T-helper 2 cell treated with Interferon-gamma antibody and Interleukin-4, amounts not matched to agents 5 μg/mL and 100 μg/mL, for 36 hours (primary cell): ENCODE measurements at regions not wholly inside any gene's neighbourhood (a gene's known extent, or its start where the extent isn't known, plus 50 kb on each side); places are given as distances from the start of the nearest gene placed in this dataset.
A peak's percentile ranks its signal among the peaks of the same experiment; 100 is the strongest.
"Not testable (repeated sequence)": the region's sequence is repeated elsewhere in the genome, so short reads cannot be mapped to it uniquely, and the experiment has no call there.

Experiments used
- DNase-seq: peaks from one replicate; pipeline ENCODE4 v3.0.0; 2021; ENCODE audit warnings: low spot score
- H3K27ac Mint-ChIP-seq: one replicate; pipeline ENCODE4 v1.8.0; 2021; ENCODE audit warnings: mild to moderate bottlenecking, mixed read lengths
- H3K27me3 Mint-ChIP-seq: one replicate; pipeline ENCODE4 v1.8.0; 2021; ENCODE audit warnings: low read depth, mixed read lengths
- H3K36me3 Mint-ChIP-seq: one replicate; pipeline ENCODE4 v1.8.0; 2021; ENCODE audit warnings: low read depth, mixed read lengths
- H3K4me1 Mint-ChIP-seq: one replicate; pipeline ENCODE4 v1.8.0; 2021; ENCODE audit warnings: low read depth, mixed read lengths
- H3K4me3 Mint-ChIP-seq: one replicate; pipeline ENCODE4 v1.8.0; 2022; ENCODE audit warnings: mild to moderate bottlenecking, moderate library complexity, mixed read lengths
- H3K9me3 Mint-ChIP-seq: one replicate; pipeline ENCODE4 v1.8.0; 2021; ENCODE audit warnings: mixed read lengths

- DNase-seq = peak; percentile 5
Observed at GRCh38 chr3:3998140-3998922, 199.1 kb downstream of the LRRN1 start.

GRCh38 chr3:3999340-3999739 lies 200.1 kb downstream of the LRRN1 start:
- not testable (repeated sequence) for H3K27me3 Mint-ChIP-seq, H3K36me3 Mint-ChIP-seq, H3K4me3 Mint-ChIP-seq, DNase-seq, H3K4me1 Mint-ChIP-seq, H3K9me3 Mint-ChIP-seq, H3K27ac Mint-ChIP-seq

More at GRCh38 chr3:3998140-3998922, 199.1 kb downstream of the LRRN1 start:
- no peaks in the 10 kb centered on the region for H3K9me3 Mint-ChIP-seq
- H3K27me3 Mint-ChIP-seq = no peaks in the 10 kb centered on the region
- no peaks in the 10 kb centered on the region for H3K4me1 Mint-ChIP-seq
- no peak overlapping the region for H3K4me3 Mint-ChIP-seq
- H3K27ac Mint-ChIP-seq = no peak overlapping the region
- H3K36me3 Mint-ChIP-seq = no peaks in the 10 kb centered on the region

- Mint-ChIP-seq H3K36me3 (no peaks in the 10 kb centered on the region), H3K27me3 (no peaks in the 10 kb centered on the region), H3K4me3 (no peak overlapping the region), H3K27ac (no peak overlapping the region), H3K9me3 (no peaks in the 10 kb centered on the region), H3K4me1 (no peaks in the 10 kb centered on the region)
- DNase-seq = no peak
Observed at GRCh38 chr3:4001976-4002375, 202.7 kb downstream of the LRRN1 start.

GRCh38 chr3:4006288-4006687 lies 207.1 kb downstream of the LRRN1 start:
- Mint-ChIP-seq H3K27ac (no peak overlapping the region), H3K9me3 (no peaks in the 10 kb centered on the region), H3K4me3 (no peak overlapping the region), H3K36me3 (no peaks in the 10 kb centered on the region), H3K27me3 (no peaks in the 10 kb centered on the region), H3K4me1 (no peaks in the 10 kb centered on the region)
- no peak for DNase-seq

GRCh38 chr3:4008205-4008604 lies 209.0 kb downstream of the LRRN1 start:
- no peak for DNase-seq
- no peaks in the 10 kb centered on the region for H3K27me3 Mint-ChIP-seq
- no peak overlapping the region for H3K4me3 Mint-ChIP-seq
- H3K27ac Mint-ChIP-seq = no peak overlapping the region
- H3K36me3 Mint-ChIP-seq = no peaks in the 10 kb centered on the region
- H3K4me1 Mint-ChIP-seq = no peaks in the 10 kb centered on the region
- no peaks in the 10 kb centered on the region for H3K9me3 Mint-ChIP-seq

GRCh38 chr3:4011166-4011565 lies 211.9 kb downstream of the LRRN1 start:
- Mint-ChIP-seq H3K27me3 (no peaks in the 10 kb centered on the region), H3K4me1 (no peaks in the 10 kb centered on the region), H3K36me3 (no peaks in the 10 kb centered on the region), H3K9me3 (no peaks in the 10 kb centered on the region), H3K4me3 (no peak overlapping the region), H3K27ac (no peak overlapping the region)
- no peak for DNase-seq

GRCh38 chr3:4015426-4015825 lies 216.2 kb downstream of the LRRN1 start:
- Mint-ChIP-seq H3K4me1 (no peaks in the 10 kb centered on the region), H3K9me3 (no peaks in the 10 kb centered on the region), H3K27me3 (no peaks in the 10 kb centered on the region), H3K4me3 (no peak overlapping the region), H3K36me3 (no peaks in the 10 kb centered on the region), H3K27ac (no peak overlapping the region)
- DNase-seq = no peak

GRCh38 chr3:4019501-4019900 lies 220.3 kb downstream of the LRRN1 start:
- Mint-ChIP-seq H3K36me3 (no peaks in the 10 kb centered on the region), H3K27me3 (no peaks in the 10 kb centered on the region), H3K9me3 (no peaks in the 10 kb centered on the region), H3K27ac (no peak overlapping the region), H3K4me3 (no peak overlapping the region), H3K4me1 (no peaks in the 10 kb centered on the region)
- DNase-seq = no peak

GRCh38 chr3:4021162-4021561 lies 221.9 kb downstream of the LRRN1 start:
- no peaks in the 10 kb centered on the region for H3K27me3 Mint-ChIP-seq
- H3K9me3 Mint-ChIP-seq = no peaks in the 10 kb centered on the region
- H3K36me3 Mint-ChIP-seq = no peaks in the 10 kb centered on the region
- no peak overlapping the region for H3K27ac Mint-ChIP-seq
- DNase-seq = no peak
- no peak overlapping the region for H3K4me3 Mint-ChIP-seq
- H3K4me1 Mint-ChIP-seq = no peaks in the 10 kb centered on the region

GRCh38 chr3:4029135-4029534 lies 229.9 kb downstream of the LRRN1 start:
- no peak for DNase-seq
- Mint-ChIP-seq H3K36me3 (no peaks in the 10 kb centered on the region), H3K4me3 (no peak overlapping the region), H3K4me1 (no peaks in the 10 kb centered on the region), H3K27ac (no peak overlapping the region), H3K9me3 (no peaks in the 10 kb centered on the region), H3K27me3 (no peaks in the 10 kb centered on the region)

GRCh38 chr3:4030624-4031023 lies 231.4 kb downstream of the LRRN1 start:
- DNase-seq = no peak
- Mint-ChIP-seq H3K27ac (no peak overlapping the region), H3K9me3 (no peaks in the 10 kb centered on the region), H3K27me3 (no peaks in the 10 kb centered on the region), H3K36me3 (no peaks in the 10 kb centered on the region), H3K4me1 (no peaks in the 10 kb centered on the region), H3K4me3 (no peak overlapping the region)

- Mint-ChIP-seq H3K27ac (no peak overlapping the region), H3K4me3 (no peak overlapping the region), H3K36me3 (no peaks in the 10 kb centered on the region), H3K4me1 (no peaks in the 10 kb centered on the region), H3K9me3 (no peaks in the 10 kb centered on the region), H3K27me3 (no peaks in the 10 kb centered on the region)
- DNase-seq = no peak
Observed at GRCh38 chr3:4033296-4033695, 234.1 kb downstream of the LRRN1 start.

GRCh38 chr3:4036046-4036445 lies 236.8 kb downstream of the LRRN1 start:
- Mint-ChIP-seq H3K9me3 (no peaks in the 10 kb centered on the region), H3K36me3 (no peaks in the 10 kb centered on the region), H3K27ac (no peak overlapping the region), H3K4me1 (no peaks in the 10 kb centered on the region), H3K4me3 (no peak overlapping the region), H3K27me3 (no peaks in the 10 kb centered on the region)
- no peak for DNase-seq

GRCh38 chr3:4038351-4038750 lies 239.1 kb downstream of the LRRN1 start:
- H3K4me1 Mint-ChIP-seq = no peaks in the 10 kb centered on the region
- H3K27me3 Mint-ChIP-seq = no peaks in the 10 kb centered on the region
- no peak for DNase-seq
- H3K4me3 Mint-ChIP-seq = no peak overlapping the region
- H3K27ac Mint-ChIP-seq = no peak overlapping the region
- H3K9me3 Mint-ChIP-seq = no peaks in the 10 kb centered on the region
- H3K36me3 Mint-ChIP-seq = no peaks in the 10 kb centered on the region

- Mint-ChIP-seq H3K9me3 (no peaks in the 10 kb centered on the region), H3K27me3 (no peaks in the 10 kb centered on the region), H3K27ac (no peak overlapping the region), H3K4me3 (no peak overlapping the region), H3K36me3 (no peaks in the 10 kb centered on the region), H3K4me1 (no peaks in the 10 kb centered on the region)
- no peak for DNase-seq
Observed at GRCh38 chr3:4042070-4042469, 242.8 kb downstream of the LRRN1 start.
